T-helper 17 cell (primary cell): ENCODE measurements at regions not wholly inside any gene's neighbourhood (a gene's known extent, or its start where the extent isn't known, plus 50 kb on each side); places are given as distances from the start of the nearest gene placed in this dataset.

Experiments
- ATAC-seq: fragments of 150-1000 bp; cut with Tn5 transposase; 2 replicates; pipeline ENCODE4 v1.10.0; 2021; ENCODE audit warnings: mild to moderate bottlenecking, moderate library complexity
- DNase-seq, 3 donors: peaks; one replicate each; pipeline versions ENCODE4 v3.0.0 to v3.0.0-alpha.2; 2020 to 2021
- H3K9me3 ChIP-seq: one replicate; pipeline ENCODE4 v1.7.0; 2013; ENCODE audit warnings: low read length, mild to moderate bottlenecking; ENCODE audit not compliant: control insufficient read depth, poor library complexity, severe bottlenecking
- H3K27ac Mint-ChIP-seq: one replicate; pipeline ENCODE4 v1.8.0; 2022; ENCODE audit warnings: mild to moderate bottlenecking, moderate library complexity, mixed read lengths
- H3K27me3 Mint-ChIP-seq: one replicate; pipeline ENCODE4 v1.8.0; 2022; ENCODE audit warnings: mixed read lengths
- H3K36me3 Mint-ChIP-seq: one replicate; pipeline ENCODE4 v1.8.0; 2022; ENCODE audit warnings: low read depth, mixed read lengths
- H3K4me1 Mint-ChIP-seq: one replicate; pipeline ENCODE4 v1.8.0; 2022; ENCODE audit warnings: mild to moderate bottlenecking, mixed read lengths
- H3K4me3 Mint-ChIP-seq: one replicate; pipeline ENCODE4 v1.8.0; 2022; ENCODE audit warnings: mild to moderate bottlenecking, moderate library complexity, mixed read lengths

- ATAC-seq (no peak), DNase-seq (no peak)
- peaks cover 4% of the 10 kb centered on the region for H3K4me1 Mint-ChIP-seq
- H3K27me3 Mint-ChIP-seq, result peaks cover 45% of the 10 kb centered on the region
- H3K4me3 Mint-ChIP-seq, result no peak overlapping the region
- H3K27ac Mint-ChIP-seq, result no peak overlapping the region
- H3K9me3 ChIP-seq, result no peaks in the 10 kb centered on the region
- peaks cover 4% of the 10 kb centered on the region for H3K36me3 Mint-ChIP-seq
Observed at GRCh38 chr2:9107168-9108025, 99.2 kb upstream of the ASAP2 start.

GRCh38 chr2:9106338-9107167 is 100.1 kb upstream of the ASAP2 start:
- H3K4me1 Mint-ChIP-seq, result no peaks in the 10 kb centered on the region
- no peaks in the 10 kb centered on the region for H3K9me3 ChIP-seq
- no peak overlapping the region for H3K4me3 Mint-ChIP-seq
- no peak overlapping the region for H3K27ac Mint-ChIP-seq
- ATAC-seq (no peak), DNase-seq (no peak)
- H3K36me3 Mint-ChIP-seq, result peaks cover 2% of the 10 kb centered on the region
- H3K27me3 Mint-ChIP-seq, result peaks cover 40% of the 10 kb centered on the region

GRCh38 chr2:9105601-9106337 is 100.8 kb upstream of the ASAP2 start:
- no peaks in the 10 kb centered on the region for H3K9me3 ChIP-seq
- Mint-ChIP-seq H3K36me3 (peaks cover 2% of the 10 kb centered on the region), H3K27ac (no peak overlapping the region), H3K27me3 (peaks cover 40% of the 10 kb centered on the region), H3K4me3 (no peak overlapping the region), H3K4me1 (no peaks in the 10 kb centered on the region)
- DNase-seq, result no peak
- ATAC-seq, result no peak

DNA sequence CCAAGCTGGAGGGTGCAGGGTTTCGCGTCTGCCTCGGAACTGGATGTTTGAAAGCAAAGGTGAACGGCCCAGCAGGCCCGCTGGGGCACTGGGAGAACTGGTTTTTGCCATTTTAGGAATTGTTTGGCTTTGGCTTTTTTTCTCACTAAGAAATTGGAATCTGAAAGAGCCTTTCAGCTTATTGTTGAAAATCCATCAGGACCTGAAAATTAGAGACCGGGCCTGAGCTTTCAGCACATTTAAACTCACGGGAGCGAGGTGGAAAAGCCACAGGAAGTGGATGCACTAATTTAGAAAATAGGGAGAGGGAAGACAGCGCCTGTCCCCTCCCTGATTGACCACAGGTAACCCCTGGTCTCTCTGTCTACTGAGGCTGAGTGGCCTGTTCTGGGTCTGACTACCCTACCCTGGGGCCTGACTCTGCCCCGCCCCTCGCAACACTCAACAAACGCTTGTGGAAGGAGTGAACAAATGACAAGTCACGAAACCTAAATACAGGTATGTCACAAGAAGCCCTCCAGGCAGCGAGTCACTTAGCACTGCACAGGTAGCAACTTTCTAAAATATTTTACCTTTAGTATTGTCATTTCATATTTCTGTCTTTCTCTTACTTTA is 100.3 kb upstream of the MBOAT2 start:
- H3K27me3 Mint-ChIP-seq, result peaks cover 46% of the 10 kb centered on the region
- H3K27ac Mint-ChIP-seq, result no peak overlapping the region
- ATAC-seq, result no peak
- no peak for DNase-seq
- peaks cover 2% of the 10 kb centered on the region for H3K36me3 Mint-ChIP-seq
- H3K4me1 Mint-ChIP-seq, result peaks cover 5% of the 10 kb centered on the region
- no peaks in the 10 kb centered on the region for H3K9me3 ChIP-seq
- H3K4me3 Mint-ChIP-seq, result no peak overlapping the region

DNA sequence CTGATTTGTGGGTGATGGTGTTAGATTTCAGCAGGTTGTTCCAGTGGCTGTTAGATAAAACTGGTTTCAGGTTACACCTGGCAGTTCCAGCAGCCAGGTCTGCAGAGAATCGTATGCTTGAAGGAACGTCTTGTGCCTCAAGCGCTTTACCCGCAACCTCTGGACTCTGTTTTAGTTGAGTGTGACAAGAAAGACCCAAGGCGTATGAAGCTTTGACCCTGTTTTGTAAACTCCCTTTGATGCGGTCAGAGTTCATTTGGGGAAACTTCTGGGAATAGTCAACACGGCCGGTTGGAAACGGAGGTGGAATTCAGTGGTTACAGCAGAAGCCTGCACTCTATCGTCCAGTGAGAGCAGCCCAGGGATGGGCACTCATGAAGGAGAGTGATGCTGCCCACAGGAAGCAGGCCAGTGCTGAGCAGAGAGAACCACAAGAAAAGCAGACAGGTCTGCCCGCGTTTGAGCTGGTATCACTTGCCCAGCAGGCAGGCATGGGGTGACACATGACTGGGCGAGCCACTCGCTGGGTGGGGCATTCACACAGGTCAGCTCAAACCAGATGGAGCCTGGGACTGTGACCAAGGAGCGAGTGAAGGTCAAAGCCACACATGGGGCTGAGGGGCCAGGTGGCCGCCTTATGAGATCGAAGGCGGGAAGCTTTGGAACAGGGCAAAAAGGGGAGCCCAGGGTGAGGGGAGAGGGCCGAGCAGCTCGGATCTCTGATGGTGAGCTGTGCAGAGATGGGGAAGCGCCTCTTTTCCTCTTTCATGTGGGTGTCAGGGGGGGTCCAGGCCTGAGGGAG is 99.6 kb upstream of the MBOAT2 start:
- Mint-ChIP-seq H3K4me3 (no peak overlapping the region), H3K27me3 (peaks cover 47% of the 10 kb centered on the region), H3K27ac (no peak overlapping the region), H3K4me1 (peaks cover 5% of the 10 kb centered on the region), H3K36me3 (peaks cover 2% of the 10 kb centered on the region)
- H3K9me3 ChIP-seq, result no peaks in the 10 kb centered on the region
- DNase-seq, result no peak
- no peak for ATAC-seq

DNA sequence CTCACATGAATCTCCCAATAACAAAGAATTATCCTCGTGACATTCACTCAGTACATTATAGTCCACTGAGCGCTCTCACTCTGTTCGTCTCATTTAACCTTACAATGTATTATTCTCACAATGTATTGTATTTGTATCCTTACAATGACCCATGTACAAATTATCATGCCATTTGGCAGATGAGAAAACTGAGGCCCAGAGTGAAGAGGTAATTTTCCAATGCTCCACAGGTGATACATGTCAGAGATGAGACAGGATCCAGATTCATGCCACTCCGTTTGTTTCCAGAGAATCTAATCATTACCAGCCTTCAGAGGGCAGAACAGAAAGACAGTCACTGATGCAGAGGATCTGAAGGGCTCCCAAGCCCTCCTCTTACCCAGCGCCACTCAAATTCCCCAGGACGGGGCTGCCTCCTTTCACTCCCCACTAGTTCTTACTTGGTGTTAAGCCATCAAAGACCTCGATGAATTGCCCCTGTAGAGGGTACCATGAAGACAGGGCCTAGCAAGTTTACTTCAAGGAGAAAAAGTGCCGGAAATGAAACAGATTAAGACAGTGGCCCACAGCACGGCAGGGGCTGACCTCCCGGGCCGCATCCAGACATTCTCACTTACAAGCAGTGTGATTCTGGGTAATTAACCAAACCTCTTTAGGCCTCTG is 98.4 kb upstream of the MBOAT2 start:
- Mint-ChIP-seq H3K4me1 (peaks cover 5% of the 10 kb centered on the region), H3K27me3 (peaks cover 47% of the 10 kb centered on the region), H3K4me3 (no peak overlapping the region), H3K36me3 (peaks cover 4% of the 10 kb centered on the region), H3K27ac (no peak overlapping the region)
- no peak for DNase-seq
- H3K9me3 ChIP-seq, result no peaks in the 10 kb centered on the region
- no peak for ATAC-seq

DNA sequence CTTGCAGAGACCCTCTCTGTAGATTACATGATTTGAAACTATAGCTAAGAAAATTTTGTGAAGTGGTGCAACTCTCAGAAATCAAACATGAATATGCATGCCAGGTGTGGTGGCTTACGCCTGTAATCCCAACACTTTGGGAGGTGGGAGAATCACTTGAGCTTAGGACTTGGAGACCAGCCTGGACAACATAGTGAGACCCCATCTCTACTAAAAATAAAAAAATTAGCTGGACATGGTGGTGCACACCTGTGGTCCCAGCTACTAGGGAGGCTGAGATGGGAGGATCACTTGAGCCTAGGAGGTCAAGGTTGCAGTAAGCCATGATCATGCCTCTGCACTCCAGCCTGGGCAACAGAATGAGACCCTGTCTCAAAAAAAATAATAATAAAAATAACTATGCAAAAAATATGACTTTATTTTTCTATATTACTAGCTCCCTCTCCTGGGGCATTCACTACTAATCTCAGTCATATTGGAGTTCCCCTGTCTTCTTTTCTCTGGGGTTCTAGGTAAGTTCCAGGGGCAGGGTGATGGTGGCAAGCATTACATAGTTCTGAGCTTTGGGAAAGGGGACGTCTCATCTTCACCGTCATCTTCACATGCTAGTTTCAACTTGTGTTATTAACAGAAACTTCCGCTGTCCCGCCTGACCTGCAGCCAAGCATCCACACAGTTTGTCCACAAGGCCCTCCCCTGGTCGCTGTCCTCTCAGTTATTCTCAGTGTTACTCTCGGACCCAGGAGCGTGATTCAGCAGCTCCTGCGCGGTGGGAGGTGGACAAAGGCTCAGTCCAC is 96.8 kb upstream of the MBOAT2 start:
- no peak for ATAC-seq
- no peak overlapping the region for H3K4me3 Mint-ChIP-seq
- H3K27me3 Mint-ChIP-seq, result peaks cover 39% of the 10 kb centered on the region
- DNase-seq, result no peak
- H3K9me3 ChIP-seq, result no peaks in the 10 kb centered on the region
- peaks cover 3% of the 10 kb centered on the region for H3K36me3 Mint-ChIP-seq
- H3K4me1 Mint-ChIP-seq, result peaks cover 5% of the 10 kb centered on the region
- H3K27ac Mint-ChIP-seq, result no peak overlapping the region

- H3K27ac Mint-ChIP-seq, result no peak overlapping the region
- no peak for DNase-seq
Observed at GRCh38 chr2:9099341-9099751, 95.9 kb upstream of the MBOAT2 start.

DNA sequence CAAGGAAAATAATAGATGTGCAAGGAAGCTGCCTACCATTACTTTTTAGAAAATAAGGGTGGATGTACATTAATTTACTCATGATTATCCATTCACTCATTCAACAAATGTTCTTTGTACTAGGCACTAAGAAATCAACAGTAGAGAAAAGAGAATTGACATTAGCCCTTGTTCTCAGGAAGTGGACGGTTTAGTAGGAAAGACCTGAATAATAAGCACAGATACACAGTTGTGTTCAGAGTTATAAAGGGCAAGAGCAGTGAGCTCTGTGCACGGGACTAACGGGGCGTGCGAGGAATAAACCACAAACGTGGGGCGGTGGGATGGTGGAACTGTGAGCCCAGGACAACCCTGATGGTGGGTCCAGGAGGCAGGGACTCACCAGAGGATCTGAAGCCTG is 94.4 kb upstream of the MBOAT2 start:
- Mint-ChIP-seq H3K27ac (no peak overlapping the region), H3K4me3 (no peak overlapping the region), H3K36me3 (peaks cover 5% of the 10 kb centered on the region), H3K4me1 (peaks cover 7% of the 10 kb centered on the region), H3K27me3 (peaks cover 44% of the 10 kb centered on the region)
- DNase-seq (no peak), ATAC-seq (no peak)
- H3K9me3 ChIP-seq, result no peaks in the 10 kb centered on the region

More at GRCh38 chr2:9099341-9099751, 95.9 kb upstream of the MBOAT2 start:
- Mint-ChIP-seq H3K4me1 (peaks cover 5% of the 10 kb centered on the region), H3K27me3 (peaks cover 40% of the 10 kb centered on the region), H3K4me3 (no peak overlapping the region), H3K36me3 (peaks cover 3% of the 10 kb centered on the region)
- H3K9me3 ChIP-seq, result no peaks in the 10 kb centered on the region
- ATAC-seq, result no peak

DNA sequence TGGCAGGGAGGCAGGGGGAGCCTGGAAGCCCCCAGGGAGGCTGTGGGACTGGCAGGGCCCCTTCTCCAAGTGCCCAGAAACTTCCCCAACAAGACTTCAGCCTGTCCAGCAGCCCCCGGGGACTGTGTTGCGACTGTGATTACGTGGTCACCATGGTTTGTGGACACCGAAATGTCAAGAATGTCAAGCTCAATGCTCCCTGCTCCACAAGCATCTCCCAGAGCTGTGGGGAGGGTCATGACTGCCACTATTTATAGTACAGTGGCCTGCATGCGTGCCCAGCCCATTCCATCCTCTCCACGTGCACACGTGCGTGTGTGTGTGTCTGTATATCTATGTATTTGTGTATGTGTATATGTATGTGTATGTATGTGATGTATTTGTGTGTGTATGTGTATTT is 93.8 kb upstream of the MBOAT2 start:
- DNase-seq, result no peak
- peaks cover 48% of the 10 kb centered on the region for H3K27me3 Mint-ChIP-seq
- no peak for ATAC-seq
- H3K4me1 Mint-ChIP-seq, result peaks cover 7% of the 10 kb centered on the region
- peaks cover 5% of the 10 kb centered on the region for H3K36me3 Mint-ChIP-seq
- no peaks in the 10 kb centered on the region for H3K9me3 ChIP-seq
- H3K4me3 Mint-ChIP-seq, result no peak overlapping the region
- H3K27ac Mint-ChIP-seq, result no peak overlapping the region

- no peak overlapping the region for H3K4me3 Mint-ChIP-seq
- peaks cover 52% of the 10 kb centered on the region for H3K27me3 Mint-ChIP-seq
- ATAC-seq, result no peak
- DNase-seq, result no peak
- peaks cover 7% of the 10 kb centered on the region for H3K4me1 Mint-ChIP-seq
- no peak overlapping the region for H3K27ac Mint-ChIP-seq
- H3K36me3 Mint-ChIP-seq, result peaks cover 5% of the 10 kb centered on the region
- H3K9me3 ChIP-seq, result no peaks in the 10 kb centered on the region
Observed at GRCh38 chr2:9096761-9097160, 93.3 kb upstream of the MBOAT2 start.
